ENCODE measurements at regions not wholly inside any gene's neighbourhood (a gene's known extent, or its start where the extent isn't known, plus 50 kb on each side); places are given as distances from the start of the nearest gene placed in this dataset.

DNA sequence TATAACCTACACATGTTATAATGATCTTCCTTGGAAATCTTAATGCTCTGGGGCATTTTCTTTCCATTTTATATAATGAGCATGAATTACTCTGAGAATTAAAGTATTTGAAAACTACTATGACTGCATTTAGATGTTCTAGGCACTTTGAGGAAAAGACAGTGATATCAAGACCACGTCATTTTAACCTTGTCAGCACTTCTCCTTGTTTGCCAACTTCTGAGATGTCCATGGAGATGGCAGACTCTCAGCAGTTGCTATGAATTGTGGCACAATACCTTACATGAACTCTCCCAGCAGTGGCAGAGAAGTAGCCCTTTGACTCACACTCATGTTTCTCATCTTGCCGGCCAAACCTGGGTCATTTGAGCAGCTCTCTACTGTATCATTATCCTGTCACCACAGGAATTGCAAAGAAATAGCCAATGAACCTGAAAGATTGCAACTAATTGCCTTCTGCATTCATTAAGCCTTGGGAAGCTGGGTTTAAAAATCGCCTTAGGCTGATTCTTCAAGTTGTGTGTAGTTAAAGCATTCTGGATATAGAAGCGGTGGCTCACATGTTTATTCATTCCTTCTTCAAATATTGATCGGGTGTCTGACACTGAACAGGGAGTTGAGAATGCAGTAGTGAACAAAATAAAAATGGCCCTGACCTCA, 272.2 kb upstream of the CFAP20DC start:
- no peak overlapping the region for H3K27ac ChIP-seq
- no peaks in the 10 kb centered on the region for H3K36me3 ChIP-seq
- no peak for DNase-seq
- TF ChIP-seq, protein P1, sequence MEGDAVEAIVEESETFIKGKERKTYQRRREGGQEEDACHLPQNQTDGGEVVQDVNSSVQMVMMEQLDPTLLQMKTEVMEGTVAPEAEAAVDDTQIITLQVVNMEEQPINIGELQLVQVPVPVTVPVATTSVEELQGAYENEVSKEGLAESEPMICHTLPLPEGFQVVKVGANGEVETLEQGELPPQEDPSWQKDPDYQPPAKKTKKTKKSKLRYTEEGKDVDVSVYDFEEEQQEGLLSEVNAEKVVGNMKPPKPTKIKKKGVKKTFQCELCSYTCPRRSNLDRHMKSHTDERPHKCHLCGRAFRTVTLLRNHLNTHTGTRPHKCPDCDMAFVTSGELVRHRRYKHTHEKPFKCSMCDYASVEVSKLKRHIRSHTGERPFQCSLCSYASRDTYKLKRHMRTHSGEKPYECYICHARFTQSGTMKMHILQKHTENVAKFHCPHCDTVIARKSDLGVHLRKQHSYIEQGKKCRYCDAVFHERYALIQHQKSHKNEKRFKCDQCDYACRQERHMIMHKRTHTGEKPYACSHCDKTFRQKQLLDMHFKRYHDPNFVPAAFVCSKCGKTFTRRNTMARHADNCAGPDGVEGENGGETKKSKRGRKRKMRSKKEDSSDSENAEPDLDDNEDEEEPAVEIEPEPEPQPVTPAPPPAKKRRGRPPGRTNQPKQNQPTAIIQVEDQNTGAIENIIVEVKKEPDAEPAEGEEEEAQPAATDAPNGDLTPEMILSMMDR (IDR thresholded peaks at IDR 0.05; ENCODE audit: low read depth, low read length): no peak
- no peaks in the 10 kb centered on the region for H3K9me3 ChIP-seq (ENCODE audit: severe bottlenecking)
- H3K27me3 ChIP-seq (ENCODE audit: insufficient read depth, low read depth, severe bottlenecking): no peaks in the 10 kb centered on the region
- H3K4me3 ChIP-seq (ENCODE audit: low read depth, low read length): no peak overlapping the region

DNA sequence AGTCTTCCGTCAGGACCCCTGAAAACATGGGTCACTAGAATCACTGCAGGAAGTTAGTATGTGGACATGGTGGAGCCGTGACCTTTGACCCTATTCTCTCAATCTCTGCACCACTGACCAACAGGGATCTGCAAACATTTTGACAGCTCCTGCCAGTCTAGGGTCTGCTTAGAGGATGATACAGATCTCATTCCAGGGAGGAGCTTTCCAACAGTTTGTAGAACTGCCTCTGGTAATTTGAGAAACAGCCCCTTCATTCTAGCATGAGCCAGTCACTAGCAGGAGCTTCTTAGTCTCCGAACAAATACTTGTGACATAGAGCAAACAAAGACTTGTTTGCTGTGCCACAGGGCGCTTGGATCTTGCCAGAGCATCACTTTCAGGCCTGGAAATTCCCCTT, 270.3 kb upstream of the CFAP20DC start:
- TF ChIP-seq, protein P1 (IDR thresholded peaks at IDR 0.05; ENCODE audit: low read depth, low read length): no peak
- H3K36me3 ChIP-seq: no peaks in the 10 kb centered on the region

GRCh38 chr3:59319442-59319841, 269.6 kb upstream of the CFAP20DC start:
- Histone ChIP-seq H3K27ac (no peak overlapping the region), H3K4me3 (ENCODE audit: low read depth, low read length) (no peak overlapping the region), H3K36me3 (no peaks in the 10 kb centered on the region), H3K9me3 (ENCODE audit: severe bottlenecking) (no peaks in the 10 kb centered on the region), H3K27me3 (ENCODE audit: insufficient read depth, low read depth, severe bottlenecking) (no peaks in the 10 kb centered on the region)
- TF ChIP-seq, protein P1 (IDR thresholded peaks at IDR 0.05; ENCODE audit: low read depth, low read length): no peak
- DNase-seq: no peak

More for the DNA sequence above, 270.3 kb upstream of the CFAP20DC start:
- no peak overlapping the region for H3K4me3 ChIP-seq (ENCODE audit: low read depth, low read length)
- no peaks in the 10 kb centered on the region for H3K9me3 ChIP-seq (ENCODE audit: severe bottlenecking)
- DNase-seq: no peak
- H3K27me3 ChIP-seq (ENCODE audit: insufficient read depth, low read depth, severe bottlenecking): no peaks in the 10 kb centered on the region
- no peak overlapping the region for H3K27ac ChIP-seq

DNA sequence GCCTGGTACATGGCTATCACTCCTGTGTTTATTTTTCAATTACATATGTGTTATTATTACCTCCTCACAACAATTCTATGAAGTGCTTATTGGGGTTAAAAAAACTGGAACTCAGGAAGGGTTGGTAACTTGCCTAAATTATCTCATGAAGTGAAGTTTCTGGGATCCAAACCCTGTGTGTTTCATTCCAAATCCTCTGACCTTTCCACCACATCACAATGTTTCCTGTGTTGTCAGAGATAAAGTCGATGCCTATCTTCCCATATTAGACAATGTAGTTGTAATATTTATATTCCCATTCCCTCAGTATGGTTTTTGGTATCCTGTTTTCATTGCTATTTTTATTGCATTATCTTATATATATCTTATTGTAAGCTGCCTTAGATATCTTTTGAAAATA, 269.1 kb upstream of the CFAP20DC start:
- no peak overlapping the region for H3K27ac ChIP-seq
- DNase-seq: no peak
- H3K9me3 ChIP-seq (ENCODE audit: severe bottlenecking): no peaks in the 10 kb centered on the region
- TF ChIP-seq, protein P1 (IDR thresholded peaks at IDR 0.05; ENCODE audit: low read depth, low read length): no peak
- H3K36me3 ChIP-seq: no peaks in the 10 kb centered on the region
- no peaks in the 10 kb centered on the region for H3K27me3 ChIP-seq (ENCODE audit: insufficient read depth, low read depth, severe bottlenecking)
- no peak overlapping the region for H3K4me3 ChIP-seq (ENCODE audit: low read depth, low read length)

DNA sequence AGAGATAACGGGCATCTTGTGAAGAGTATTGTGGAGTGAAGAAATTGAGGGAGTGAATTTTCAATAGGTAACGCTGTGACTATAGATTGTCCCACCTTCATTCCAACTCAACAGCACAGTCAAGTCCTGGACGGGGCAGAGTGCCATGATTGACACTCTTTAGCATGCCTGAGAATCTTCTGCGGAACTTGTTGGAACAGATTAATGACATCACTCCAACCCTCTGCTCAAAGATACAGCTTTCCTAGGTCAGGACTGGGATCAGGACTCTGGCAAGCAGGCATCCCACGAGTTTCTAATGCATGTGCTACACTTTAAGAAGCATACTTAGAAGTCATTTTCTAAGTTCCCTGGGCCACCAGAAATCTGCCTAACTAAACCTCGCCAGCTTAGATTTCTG, 267.6 kb upstream of the CFAP20DC start:
- H3K27me3 ChIP-seq (ENCODE audit: insufficient read depth, low read depth, severe bottlenecking): no peaks in the 10 kb centered on the region
- no peak overlapping the region for H3K27ac ChIP-seq
- H3K9me3 ChIP-seq (ENCODE audit: severe bottlenecking): no peaks in the 10 kb centered on the region
- no peak for DNase-seq
- no peak overlapping the region for H3K4me3 ChIP-seq (ENCODE audit: low read depth, low read length)
- no peaks in the 10 kb centered on the region for H3K36me3 ChIP-seq
- TF ChIP-seq, protein P1 (IDR thresholded peaks at IDR 0.05; ENCODE audit: low read depth, low read length): no peak

DNA sequence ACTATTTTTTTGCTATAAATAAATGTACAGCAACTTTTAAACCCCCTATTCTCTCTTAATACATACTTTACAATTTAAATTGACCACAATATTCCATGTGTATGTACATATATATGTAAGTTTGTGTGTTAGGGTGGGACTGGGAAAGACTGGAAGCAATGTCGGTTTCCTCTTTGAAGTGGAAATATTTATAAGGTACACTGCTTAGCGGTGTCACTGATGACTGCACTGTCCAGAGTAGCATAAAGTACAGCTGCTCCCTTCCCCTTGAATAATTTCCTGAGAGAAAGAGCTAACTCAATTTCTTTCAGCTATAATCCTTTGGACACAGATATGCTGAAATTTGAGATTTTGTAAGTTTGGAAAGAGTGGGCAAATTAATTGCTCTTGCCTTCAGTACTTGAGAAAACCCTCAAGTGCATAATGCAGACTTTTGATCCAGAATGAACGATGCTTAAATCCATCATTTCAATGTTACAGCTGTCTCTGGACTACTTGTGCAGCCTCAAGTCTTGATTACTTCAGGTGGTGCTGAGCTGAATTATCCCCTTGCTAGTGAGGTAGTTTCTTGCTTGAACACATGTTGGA, 267.0 kb upstream of the CFAP20DC start:
- Histone ChIP-seq H3K27ac (no peak overlapping the region), H3K9me3 (ENCODE audit: severe bottlenecking) (no peaks in the 10 kb centered on the region), H3K36me3 (no peaks in the 10 kb centered on the region), H3K4me3 (ENCODE audit: low read depth, low read length) (no peak overlapping the region), H3K27me3 (ENCODE audit: insufficient read depth, low read depth, severe bottlenecking) (no peaks in the 10 kb centered on the region)
- TF ChIP-seq, protein P1 (IDR thresholded peaks at IDR 0.05; ENCODE audit: low read depth, low read length): no peak
- DNase-seq: no peak

All from WERI-Rb-1 (cell line).